BJ (cell line): ENCODE measurements at regions not wholly inside any gene's neighbourhood (a gene's known extent, or its start where the extent isn't known, plus 50 kb on each side); places are given as distances from the start of the nearest gene placed in this dataset.

Experiments used
- CTCF ChIA-PET: fragments of 350-600 bp; formaldehyde crosslinking; extraction: SDS; loops from one replicate; lab custom pipeline; 2021; ENCODE audit warnings: antibody characterized with exemption, inconsistent platforms; lab: Yijun Ruan, JAX
- POLR2A ChIA-PET: fragments of 300-600 bp; sonication (Branson Sonifier 250); formaldehyde crosslinking; extraction: SDS; loops from one replicate; lab custom pipeline; 2021; ENCODE audit warnings: antibody characterized with exemption; lab: Charles Lee
- DNase-seq: peaks from one replicate; pipeline ENCODE4 v3.0.0-alpha.2; 2011; ENCODE audit warnings: low read depth
- H3K27me3 ChIP-seq: 2 replicates; pipeline ENCODE4 v1.6.0; 2011; ENCODE audit warnings: low read length; ENCODE audit not compliant: control insufficient read depth, insufficient read depth
- H3K36me3 ChIP-seq: 2 replicates; pipeline ENCODE4 v1.5.1; 2011; ENCODE audit warnings: low read length; ENCODE audit not compliant: control insufficient read depth, insufficient read depth
- H3K4me3 ChIP-seq: 2 replicates; pipeline ENCODE4 v1.5.1; 2011; ENCODE audit warnings: low read depth, mild to moderate bottlenecking, control low read depth, low read length
- TF ChIP-seq, protein P1 (sequence below): IDR thresholded peaks from 2 replicates; pipeline ENCODE4 v1.5.1; 2011; ENCODE audit warnings: low read depth, mild to moderate bottlenecking, control low read depth, inconsistent platforms, low read length, moderate library complexity; ENCODE audit not compliant: insufficient read depth

DNA sequence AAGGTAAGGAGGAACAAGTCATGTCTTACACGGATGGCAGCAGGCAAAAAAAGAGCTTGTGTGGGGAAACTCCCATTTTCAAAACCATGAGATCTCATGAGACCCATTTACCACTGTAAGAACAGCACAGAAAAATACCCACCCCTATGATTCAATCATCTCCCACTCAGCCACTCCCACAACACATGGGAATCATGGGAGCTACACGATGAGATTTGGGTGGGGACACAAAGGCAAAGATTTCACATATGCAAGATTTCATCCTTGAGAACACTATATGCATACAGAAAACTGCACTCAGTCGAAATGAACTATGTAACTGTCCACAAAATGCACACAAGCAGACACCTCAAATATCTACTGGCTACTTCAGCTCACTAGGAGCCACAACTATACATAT, 480.6 kb upstream of the BTBD3 start:
- POLR2A ChIA-PET: no interaction called here
- Histone ChIP-seq H3K36me3 (no peaks in the 10 kb centered on the region), H3K4me3 (no peak overlapping the region), H3K27me3 (no peaks in the 10 kb centered on the region)
- DNase-seq: no peak
- CTCF ChIA-PET: no interaction called here
- TF ChIP-seq, protein P1, sequence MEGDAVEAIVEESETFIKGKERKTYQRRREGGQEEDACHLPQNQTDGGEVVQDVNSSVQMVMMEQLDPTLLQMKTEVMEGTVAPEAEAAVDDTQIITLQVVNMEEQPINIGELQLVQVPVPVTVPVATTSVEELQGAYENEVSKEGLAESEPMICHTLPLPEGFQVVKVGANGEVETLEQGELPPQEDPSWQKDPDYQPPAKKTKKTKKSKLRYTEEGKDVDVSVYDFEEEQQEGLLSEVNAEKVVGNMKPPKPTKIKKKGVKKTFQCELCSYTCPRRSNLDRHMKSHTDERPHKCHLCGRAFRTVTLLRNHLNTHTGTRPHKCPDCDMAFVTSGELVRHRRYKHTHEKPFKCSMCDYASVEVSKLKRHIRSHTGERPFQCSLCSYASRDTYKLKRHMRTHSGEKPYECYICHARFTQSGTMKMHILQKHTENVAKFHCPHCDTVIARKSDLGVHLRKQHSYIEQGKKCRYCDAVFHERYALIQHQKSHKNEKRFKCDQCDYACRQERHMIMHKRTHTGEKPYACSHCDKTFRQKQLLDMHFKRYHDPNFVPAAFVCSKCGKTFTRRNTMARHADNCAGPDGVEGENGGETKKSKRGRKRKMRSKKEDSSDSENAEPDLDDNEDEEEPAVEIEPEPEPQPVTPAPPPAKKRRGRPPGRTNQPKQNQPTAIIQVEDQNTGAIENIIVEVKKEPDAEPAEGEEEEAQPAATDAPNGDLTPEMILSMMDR: no peak

DNA sequence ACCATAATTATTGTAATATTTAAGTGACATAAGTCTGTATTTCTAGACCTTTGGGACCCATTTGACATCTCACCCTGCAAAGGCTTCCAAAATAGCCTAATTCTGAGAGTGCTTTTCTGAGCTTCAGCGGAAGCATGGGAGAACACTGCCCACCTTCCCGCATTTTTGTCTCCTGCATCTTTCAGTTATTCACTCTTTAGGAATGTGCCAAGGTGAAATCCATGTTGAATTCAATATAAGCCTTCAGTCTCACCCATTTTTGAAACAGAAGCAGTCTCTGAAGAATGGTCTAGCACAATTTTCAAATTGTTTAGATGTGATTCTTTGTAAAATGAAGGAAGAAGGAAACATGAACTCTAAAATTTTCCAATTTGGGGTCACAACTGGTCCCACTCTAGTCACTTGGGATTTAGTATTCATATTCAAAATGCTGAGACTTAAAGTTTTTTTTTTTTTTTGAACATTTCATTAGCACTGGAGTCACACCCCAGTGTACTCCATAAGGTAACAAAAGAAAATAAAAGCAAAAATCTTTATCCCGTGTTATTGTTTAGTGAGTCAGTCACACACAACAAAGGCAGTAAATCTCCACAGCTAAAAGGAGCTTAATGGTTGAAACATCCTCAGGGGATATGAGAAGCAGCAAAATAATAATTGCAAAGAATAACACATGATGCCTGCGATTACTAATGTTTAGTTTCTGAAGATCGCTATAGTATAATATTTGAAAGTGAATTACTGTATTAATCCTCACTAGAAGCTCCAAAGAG, 479.9 kb upstream of the BTBD3 start:
- ChIA-PET POLR2A (no interaction called here), CTCF (no interaction called here)
- no peak for DNase-seq
- Histone ChIP-seq H3K36me3 (no peaks in the 10 kb centered on the region), H3K27me3 (no peaks in the 10 kb centered on the region), H3K4me3 (no peak overlapping the region)
- TF ChIP-seq, protein P1: no peak

DNA sequence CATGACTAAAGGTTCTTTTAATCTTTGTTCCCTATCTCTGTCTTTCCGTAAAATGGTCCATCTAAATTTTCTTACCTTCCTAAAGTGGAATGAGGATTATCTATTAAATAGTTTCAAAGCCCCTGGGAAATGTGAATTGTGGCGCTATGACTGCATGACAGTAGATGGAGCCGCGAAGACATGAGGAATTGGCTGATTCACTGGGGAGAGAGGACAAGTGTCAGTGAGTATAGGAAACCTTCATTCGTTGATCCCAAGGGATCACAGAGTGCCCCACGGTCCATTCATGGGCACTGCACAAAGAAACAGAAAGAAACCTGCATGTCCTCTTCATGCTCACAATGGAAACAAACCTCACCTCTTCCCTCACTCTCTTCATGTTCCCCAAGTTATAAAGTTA, 479.3 kb upstream of the BTBD3 start:
- ChIA-PET CTCF (no interaction called here), POLR2A (no interaction called here)
- TF ChIP-seq, protein P1: no peak

DNA sequence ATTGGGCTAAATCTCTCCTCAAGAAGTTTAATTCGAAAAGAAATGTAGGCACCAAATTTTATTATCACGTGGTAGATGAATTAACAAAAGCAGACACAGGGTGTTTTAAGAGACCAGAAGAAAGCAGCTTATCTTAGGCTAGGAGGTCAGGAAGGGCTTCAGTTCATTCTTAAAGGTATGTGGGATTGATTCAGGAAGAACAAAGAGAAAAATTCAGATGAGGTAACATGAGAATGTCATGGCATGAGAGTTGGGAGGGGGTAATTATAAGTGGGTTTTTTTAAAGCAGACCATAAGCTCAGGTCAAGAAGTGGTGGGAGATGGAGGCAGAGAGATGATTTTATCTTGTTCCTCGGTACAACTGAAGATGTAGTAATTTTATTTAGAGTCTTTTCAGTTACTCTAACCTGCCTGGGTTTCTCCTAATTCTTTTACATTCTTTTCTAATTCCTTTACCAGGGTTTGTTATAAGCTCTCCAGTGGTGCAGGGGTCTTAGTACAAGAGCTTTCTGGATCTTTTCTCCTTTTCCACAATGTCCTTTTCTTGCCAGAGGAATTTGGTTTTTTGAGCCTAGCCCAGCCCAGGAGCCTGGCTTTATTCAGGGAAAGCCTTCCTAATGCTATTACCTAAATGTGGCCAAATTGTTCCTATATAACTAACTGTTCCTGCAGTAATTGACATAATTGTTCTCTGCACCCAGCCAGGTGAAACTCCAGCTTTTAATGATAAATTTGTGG, 474.1 kb upstream of the BTBD3 start:
- Histone ChIP-seq H3K27me3 (no peaks in the 10 kb centered on the region; the same call in 1 of the 2 replicates), H3K4me3 (no peak overlapping the region), H3K36me3 (no peaks in the 10 kb centered on the region)
- TF ChIP-seq, protein P1: no peak
- no peak for DNase-seq
- CTCF ChIA-PET: no interaction called here
- POLR2A ChIA-PET: no interaction called here

More for the DNA sequence above, 479.3 kb upstream of the BTBD3 start:
- Histone ChIP-seq H3K4me3 (no peak overlapping the region), H3K27me3 (no peaks in the 10 kb centered on the region; the same call in 1 of the 2 replicates), H3K36me3 (no peaks in the 10 kb centered on the region)
- no peak for DNase-seq

GRCh38 chr20:11445161-11445560, 472.5 kb upstream of the BTBD3 start:
- CTCF ChIA-PET: no interaction called here

More at GRCh38 chr20:11445161-11445560, 472.5 kb upstream of the BTBD3 start:
- no peak for DNase-seq
- H3K36me3 ChIP-seq: no peaks in the 10 kb centered on the region
- H3K4me3 ChIP-seq: no peak overlapping the region
- TF ChIP-seq, protein P1: no peak
- no peaks in the 10 kb centered on the region; the same call in 1 of the 2 replicates for H3K27me3 ChIP-seq
- POLR2A ChIA-PET: no interaction called here
